Fibroblast of lung (primary cell): ENCODE measurements at regions not wholly inside any gene's neighbourhood (a gene's known extent, or its start where the extent isn't known, plus 50 kb on each side); places are given as distances from the start of the nearest gene placed in this dataset.

Experiments used
- DNase-seq, 2 donors: peaks; one replicate each; pipeline versions ENCODE4 v3.0.0 to v3.0.0-alpha.2; 2010; ENCODE audit warnings: low read depth in 2 of 2
- H2AFZ ChIP-seq: 2 replicates; pipeline ENCODE4 v1.5.1; 2012; ENCODE audit warnings: low read length, control low read depth, inconsistent platforms
- H3K27ac ChIP-seq: 2 replicates; pipeline ENCODE4 v1.5.1; 2011; ENCODE audit warnings: low read length, control low read depth; ENCODE audit not compliant: insufficient read depth
- H3K27me3 ChIP-seq: 2 replicates; pipeline ENCODE4 v1.5.1; 2011; ENCODE audit warnings: mild to moderate bottlenecking, low read length; ENCODE audit not compliant: control insufficient read depth, insufficient read depth
- H3K36me3 ChIP-seq: 2 replicates; pipeline ENCODE4 v1.5.1; 2011; ENCODE audit warnings: low read length; ENCODE audit not compliant: control insufficient read depth, insufficient read depth
- H3K4me1 ChIP-seq: 2 replicates; pipeline ENCODE4 v1.5.1; 2011; ENCODE audit warnings: low read length; ENCODE audit not compliant: control insufficient read depth, insufficient read depth; ENCODE audit errors: extremely low read depth
- H3K4me2 ChIP-seq: 2 replicates; pipeline ENCODE4 v1.5.1; 2011; ENCODE audit warnings: low read length, control low read depth; ENCODE audit not compliant: insufficient read depth; ENCODE audit errors: extremely low read depth
- H3K4me3 ChIP-seq, 4 experiments: fragments of 200-600 bp in 1 of 4; sonication (generic) in 1 of 4; replicated peaks in 1 of 4; 2 replicates each; pipeline ENCODE4 v1.5.1; 2011 to 2016; ENCODE audit warnings: low read length in 4 of 4, low read depth in 3 of 4, mild to moderate bottlenecking in 3 of 4, control low read depth in 2 of 4, inconsistent platforms in 1 of 4, mixed read lengths in 1 of 4; ENCODE audit not compliant: insufficient read depth in 1 of 4; ENCODE audit errors: control extremely low read depth in 1 of 4
- H3K79me2 ChIP-seq: 2 replicates; pipeline ENCODE4 v1.5.1; 2012; ENCODE audit warnings: mild to moderate bottlenecking, low read length, inconsistent platforms; ENCODE audit not compliant: control insufficient read depth, insufficient read depth
- H3K9ac ChIP-seq: 2 replicates; pipeline ENCODE4 v1.5.1; 2011; ENCODE audit warnings: mild to moderate bottlenecking, low read length, control low read depth; ENCODE audit not compliant: insufficient read depth
- H3K9me3 ChIP-seq: 2 replicates; pipeline ENCODE4 v1.5.1; 2012; ENCODE audit warnings: low read depth, low read length; ENCODE audit not compliant: control insufficient read depth, insufficient read depth
- H4K20me1 ChIP-seq: 2 replicates; pipeline ENCODE4 v1.5.1; 2011; ENCODE audit warnings: low read length; ENCODE audit not compliant: control insufficient read depth, insufficient read depth; ENCODE audit errors: extremely low read depth
- CTCF ChIP-seq, 2 donors: IDR thresholded peaks in 1 of 2; conservative IDR thresholded peaks in 1 of 2; 1 replicate in 1 of 2; 2 replicates in 1 of 2; pipeline ENCODE4 v1.5.1; 2011 to 2012; ENCODE audit warnings: low read length in 2 of 2, control low read depth in 1 of 2, inconsistent platforms in 1 of 2, low read depth in 1 of 2, mild to moderate bottlenecking in 1 of 2
- EZH2 ChIP-seq: IDR thresholded peaks from 2 replicates; pipeline ENCODE4 v1.5.1; 2012; ENCODE audit warnings: low read length, control low read depth, mild to moderate bottlenecking; ENCODE audit errors: missing control alignments

GRCh38 chr4:120163895-120164294 lies 97.2 kb upstream of the MAD2L1 start:
- no peak overlapping the region for H3K27ac ChIP-seq
- H4K20me1 ChIP-seq, result no peaks in the 10 kb centered on the region
- H3K36me3 ChIP-seq, result no peaks in the 10 kb centered on the region
- H3K4me3 ChIP-seq, result no peak overlapping the region
- no peak overlapping the region for H3K9ac ChIP-seq
- H2AFZ ChIP-seq, result no peak overlapping the region
- no peaks in the 10 kb centered on the region for H3K27me3 ChIP-seq
- H3K4me2 ChIP-seq, result no peak overlapping the region
- DNase-seq, result no peak
- H3K4me1 ChIP-seq, result no peaks in the 10 kb centered on the region
- no peak for TF ChIP-seq EZH2
- TF ChIP-seq CTCF (conservative IDR thresholded peaks at IDR 0.05 in 1 of 2, IDR thresholded peaks at IDR 0.05 in 1 of 2; ENCODE audit: low read depth in 1 of 2, low read length in 2 of 2), result no peak
- no peaks in the 10 kb centered on the region for H3K79me2 ChIP-seq
- H3K9me3 ChIP-seq, result no peaks in the 10 kb centered on the region

GRCh38 chr4:120158841-120159463 lies 92.3 kb upstream of the MAD2L1 start:
- H3K27me3 ChIP-seq, result no peaks in the 10 kb centered on the region

GRCh38 chr4:120158046-120158445 lies 91.4 kb upstream of the MAD2L1 start:
- TF ChIP-seq EZH2 (no peak), CTCF (conservative IDR thresholded peaks at IDR 0.05 in 1 of 2, IDR thresholded peaks at IDR 0.05 in 1 of 2; ENCODE audit: low read depth in 1 of 2, low read length in 2 of 2) (no peak)
- Histone ChIP-seq H3K27ac (no peak overlapping the region), H3K9me3 (no peaks in the 10 kb centered on the region), H3K36me3 (no peaks in the 10 kb centered on the region), H4K20me1 (no peaks in the 10 kb centered on the region), H3K27me3 (no peaks in the 10 kb centered on the region), H3K79me2 (no peaks in the 10 kb centered on the region), H3K4me2 (no peak overlapping the region), H3K4me1 (no peaks in the 10 kb centered on the region), H3K4me3 (no peak overlapping the region), H3K9ac (no peak overlapping the region), H2AFZ (no peak overlapping the region)
- DNase-seq, result no peak

More at GRCh38 chr4:120158841-120159463, 92.3 kb upstream of the MAD2L1 start:
- H3K27ac ChIP-seq, result no peak overlapping the region
- H2AFZ ChIP-seq, result no peak overlapping the region
- no peak for TF ChIP-seq EZH2
- TF ChIP-seq CTCF (conservative IDR thresholded peaks at IDR 0.05 in 1 of 2, IDR thresholded peaks at IDR 0.05 in 1 of 2; ENCODE audit: low read depth in 1 of 2, low read length in 2 of 2), result no peak
- H3K36me3 ChIP-seq, result no peaks in the 10 kb centered on the region
- H3K4me1 ChIP-seq, result no peaks in the 10 kb centered on the region
- no peaks in the 10 kb centered on the region for H4K20me1 ChIP-seq
- no peak overlapping the region for H3K4me2 ChIP-seq
- H3K4me3 ChIP-seq, result no peak overlapping the region
- no peaks in the 10 kb centered on the region for H3K9me3 ChIP-seq
- no peaks in the 10 kb centered on the region for H3K79me2 ChIP-seq
- no peak overlapping the region for H3K9ac ChIP-seq
- DNase-seq, result no peak
